GM13977 (cell line): ENCODE measurements at regions not wholly inside any gene's neighbourhood (a gene's known extent, or its start where the extent isn't known, plus 50 kb on each side); places are given as distances from the start of the nearest gene placed in this dataset.

ENCODE experiments used
- DNase-seq: peaks from one replicate; pipeline ENCODE4 v3.0.0; 2012; ENCODE audit warnings: low spot score
- in situ Hi-C: fragments of 300-500 bp; cut with MboI; formaldehyde crosslinking; loops from one replicate; pipeline ENCODE4 v1.12.0; 2022; ENCODE audit warnings: low sequenced_read_pairs, low pct_unique_long_range_greater_than_20kb, mixed read lengths, inconsistent platforms; ENCODE audit not compliant: unreplicated experiment
- TF ChIP-seq, protein P1 (sequence below): IDR thresholded peaks from 2 replicates; pipeline ENCODE4 v1.5.1; 2012; ENCODE audit warnings: mild to moderate bottlenecking, control low read depth; ENCODE audit not compliant: insufficient read depth; ENCODE audit errors: extremely low read depth, missing control alignments

DNA sequence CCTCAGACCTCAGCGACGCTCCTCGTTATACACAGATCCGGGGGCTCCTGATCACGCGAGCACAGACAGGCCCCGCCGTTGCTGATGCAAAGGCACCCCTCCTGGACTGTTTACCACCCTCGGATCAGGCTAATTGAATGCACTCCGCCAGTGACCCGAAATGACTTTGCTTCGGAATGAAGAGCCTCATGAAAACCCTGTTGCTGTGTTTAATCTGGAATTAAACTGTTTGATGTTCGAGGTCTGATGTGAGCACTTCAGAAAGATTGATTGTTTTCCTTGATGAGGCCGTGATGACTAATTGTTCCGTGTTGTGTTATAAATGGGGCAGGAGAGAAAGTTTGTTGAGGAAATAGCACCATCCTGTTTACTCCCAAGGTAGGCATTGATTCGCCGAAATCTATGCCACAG lies 190.5 kb upstream of the PPP1R26 start:
- in situ Hi-C loops = no loop called here
- TF ChIP-seq, protein P1, sequence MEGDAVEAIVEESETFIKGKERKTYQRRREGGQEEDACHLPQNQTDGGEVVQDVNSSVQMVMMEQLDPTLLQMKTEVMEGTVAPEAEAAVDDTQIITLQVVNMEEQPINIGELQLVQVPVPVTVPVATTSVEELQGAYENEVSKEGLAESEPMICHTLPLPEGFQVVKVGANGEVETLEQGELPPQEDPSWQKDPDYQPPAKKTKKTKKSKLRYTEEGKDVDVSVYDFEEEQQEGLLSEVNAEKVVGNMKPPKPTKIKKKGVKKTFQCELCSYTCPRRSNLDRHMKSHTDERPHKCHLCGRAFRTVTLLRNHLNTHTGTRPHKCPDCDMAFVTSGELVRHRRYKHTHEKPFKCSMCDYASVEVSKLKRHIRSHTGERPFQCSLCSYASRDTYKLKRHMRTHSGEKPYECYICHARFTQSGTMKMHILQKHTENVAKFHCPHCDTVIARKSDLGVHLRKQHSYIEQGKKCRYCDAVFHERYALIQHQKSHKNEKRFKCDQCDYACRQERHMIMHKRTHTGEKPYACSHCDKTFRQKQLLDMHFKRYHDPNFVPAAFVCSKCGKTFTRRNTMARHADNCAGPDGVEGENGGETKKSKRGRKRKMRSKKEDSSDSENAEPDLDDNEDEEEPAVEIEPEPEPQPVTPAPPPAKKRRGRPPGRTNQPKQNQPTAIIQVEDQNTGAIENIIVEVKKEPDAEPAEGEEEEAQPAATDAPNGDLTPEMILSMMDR = no peak
- DNase-seq = no peak

DNA sequence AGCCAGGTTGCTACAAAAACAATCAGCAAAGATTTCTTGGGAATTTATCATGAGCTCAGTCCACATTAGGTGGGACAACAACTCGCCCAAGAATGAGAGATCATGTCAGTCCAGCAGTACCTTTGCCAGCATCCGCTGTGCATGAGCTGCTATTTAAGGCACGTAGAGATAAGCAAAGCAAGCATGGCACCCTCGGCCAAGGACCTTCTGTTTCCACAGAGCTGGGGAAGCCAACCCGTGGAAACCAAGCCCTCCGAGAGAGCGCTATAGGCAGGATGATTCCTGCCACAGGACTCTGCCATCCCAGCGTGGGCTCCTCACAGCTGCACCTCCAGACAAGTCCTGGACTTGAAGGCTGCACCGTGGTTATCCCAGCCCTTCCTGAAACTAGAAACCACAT lies 189.5 kb upstream of the PPP1R26 start:
- TF ChIP-seq, protein P1 = no peak
- in situ Hi-C loops = no loop called here
- no peak for DNase-seq

DNA sequence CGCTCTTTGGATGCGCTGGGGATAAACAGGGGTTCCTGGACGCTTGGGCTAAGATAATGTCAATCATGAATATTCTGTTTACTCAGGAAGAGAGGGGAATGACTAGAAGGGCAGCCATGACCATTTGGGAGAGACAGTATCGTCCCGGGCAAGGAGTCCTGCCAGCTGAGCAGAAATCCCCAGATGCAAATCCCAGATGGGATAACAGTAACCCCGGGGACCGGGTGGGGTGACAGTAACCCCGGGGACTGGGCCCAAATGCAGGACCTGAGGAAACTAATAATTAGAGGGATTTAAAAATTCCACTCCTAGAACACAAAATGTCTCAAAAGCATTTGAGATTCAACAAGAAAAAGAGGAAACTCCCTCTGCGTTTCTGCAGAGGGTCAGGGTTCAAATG lies 189.0 kb upstream of the PPP1R26 start:
- no peak for DNase-seq
- in situ Hi-C loops = no loop called here
- TF ChIP-seq, protein P1 = no peak

DNA sequence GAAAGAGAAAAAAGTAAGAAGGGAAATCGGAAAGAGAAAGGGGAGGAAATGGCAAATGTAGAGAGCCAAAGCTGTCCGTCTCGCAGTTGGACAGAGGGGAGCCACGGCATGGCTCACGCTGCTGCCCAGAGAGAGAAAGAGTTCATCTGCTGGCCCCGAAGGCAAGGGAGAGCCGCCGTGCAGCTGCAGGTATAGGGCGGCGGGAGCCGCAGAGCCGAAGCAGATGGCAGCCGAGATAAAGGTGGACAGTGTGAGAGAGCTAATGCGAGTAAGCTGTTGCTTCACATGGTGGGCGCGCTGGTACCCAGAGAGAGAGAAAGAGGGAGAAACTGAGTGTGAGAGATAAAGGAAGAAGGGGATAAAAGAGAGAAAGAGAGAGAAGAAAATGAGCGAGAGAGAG lies 188.4 kb upstream of the PPP1R26 start:
- no peak for DNase-seq
- in situ Hi-C loops = no loop called here
- TF ChIP-seq, protein P1 = no peak

DNA sequence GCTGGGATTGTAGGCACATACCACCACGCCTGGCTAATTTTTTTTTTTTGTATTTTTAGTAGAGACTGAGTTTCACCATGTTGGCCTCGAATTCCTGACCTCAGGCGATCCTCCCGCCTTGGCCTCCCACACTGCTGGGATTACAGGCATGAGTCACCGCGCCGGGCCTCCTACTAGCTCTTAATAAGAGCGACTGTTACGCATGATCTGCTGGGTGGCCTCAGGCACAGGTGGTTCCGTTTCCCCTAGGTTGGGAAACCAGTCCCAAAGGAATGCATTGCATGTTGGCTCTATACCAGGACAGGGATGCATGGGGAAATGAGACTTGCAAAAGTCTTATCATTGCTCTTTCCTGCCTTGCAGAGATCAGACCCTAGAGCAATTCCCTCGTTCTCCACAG lies 184.7 kb upstream of the PPP1R26 start:
- TF ChIP-seq, protein P1 = no peak
- in situ Hi-C loops = no loop called here
- DNase-seq = no peak

DNA sequence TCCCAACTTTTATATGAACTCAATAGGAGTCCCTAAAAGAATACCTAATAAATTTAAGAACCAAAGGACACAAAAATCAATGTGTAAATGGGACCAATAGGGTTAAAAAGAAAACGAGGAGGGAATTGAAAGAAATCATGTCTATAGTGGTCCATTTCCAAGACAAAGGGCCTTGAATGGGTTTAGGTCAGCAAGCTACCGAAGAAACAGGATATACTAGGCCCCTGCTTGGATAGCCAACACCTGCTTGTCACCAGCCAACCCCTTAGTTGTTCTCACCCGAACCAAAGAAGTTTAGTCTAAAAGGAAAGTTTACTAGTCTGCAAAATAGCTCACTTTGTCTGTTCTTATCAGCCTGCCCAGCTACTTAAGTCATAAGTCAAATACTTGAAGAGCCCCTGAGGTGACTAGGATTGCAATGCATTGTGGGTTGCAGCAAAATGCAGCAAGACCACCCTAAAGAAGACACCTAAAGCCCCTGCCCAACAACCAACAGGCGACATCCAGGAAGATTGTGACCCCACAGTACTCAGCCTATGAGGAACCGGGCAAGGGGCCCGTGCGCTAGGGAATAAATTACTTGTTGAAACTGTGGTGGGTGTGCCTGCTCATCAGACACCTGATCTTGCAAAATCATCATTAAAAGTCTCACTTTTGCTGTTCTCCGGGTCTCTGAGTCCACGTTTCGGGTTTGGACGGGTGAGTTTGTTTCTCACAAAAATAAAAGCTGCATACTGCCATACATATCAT lies 183.9 kb upstream of the PPP1R26 start:
- no peak for DNase-seq
- in situ Hi-C loops = no loop called here
- TF ChIP-seq, protein P1 = no peak
